ENCODE measurements at regions not wholly inside any gene's neighbourhood (a gene's known extent, or its start where the extent isn't known, plus 50 kb on each side); places are given as distances from the start of the nearest gene placed in this dataset.

DNA sequence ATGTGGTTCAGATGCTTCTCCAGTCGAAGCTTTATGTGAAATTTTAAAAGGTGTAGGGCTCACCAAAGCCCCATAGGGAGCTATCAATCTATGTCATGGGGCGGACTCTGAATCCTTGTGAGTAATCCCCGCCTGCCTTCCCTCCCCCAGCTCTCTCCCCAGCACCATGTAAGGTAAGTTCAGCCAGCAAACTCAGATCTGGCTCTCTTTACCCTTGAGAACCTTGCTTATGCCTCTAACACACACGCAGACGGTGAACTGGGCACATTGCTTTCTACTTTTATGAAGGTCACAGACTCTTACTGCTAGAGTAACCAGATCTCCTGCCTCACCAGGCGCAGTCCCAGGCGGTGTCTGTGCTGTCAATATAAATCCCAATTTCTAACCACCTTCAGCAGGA lies 82.6 kb upstream of the CNKSR3 start:
- TF ChIP-seq POLR2A (IDR thresholded peaks at IDR 0.05): no peak
- TF ChIP-seq, protein P1, sequence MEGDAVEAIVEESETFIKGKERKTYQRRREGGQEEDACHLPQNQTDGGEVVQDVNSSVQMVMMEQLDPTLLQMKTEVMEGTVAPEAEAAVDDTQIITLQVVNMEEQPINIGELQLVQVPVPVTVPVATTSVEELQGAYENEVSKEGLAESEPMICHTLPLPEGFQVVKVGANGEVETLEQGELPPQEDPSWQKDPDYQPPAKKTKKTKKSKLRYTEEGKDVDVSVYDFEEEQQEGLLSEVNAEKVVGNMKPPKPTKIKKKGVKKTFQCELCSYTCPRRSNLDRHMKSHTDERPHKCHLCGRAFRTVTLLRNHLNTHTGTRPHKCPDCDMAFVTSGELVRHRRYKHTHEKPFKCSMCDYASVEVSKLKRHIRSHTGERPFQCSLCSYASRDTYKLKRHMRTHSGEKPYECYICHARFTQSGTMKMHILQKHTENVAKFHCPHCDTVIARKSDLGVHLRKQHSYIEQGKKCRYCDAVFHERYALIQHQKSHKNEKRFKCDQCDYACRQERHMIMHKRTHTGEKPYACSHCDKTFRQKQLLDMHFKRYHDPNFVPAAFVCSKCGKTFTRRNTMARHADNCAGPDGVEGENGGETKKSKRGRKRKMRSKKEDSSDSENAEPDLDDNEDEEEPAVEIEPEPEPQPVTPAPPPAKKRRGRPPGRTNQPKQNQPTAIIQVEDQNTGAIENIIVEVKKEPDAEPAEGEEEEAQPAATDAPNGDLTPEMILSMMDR (IDR thresholded peaks at IDR 0.05): no peak

All from Peyer's patch (tissue), 4 donors.